ENCODE measurements at regions not wholly inside any gene's neighbourhood (a gene's known extent, or its start where the extent isn't known, plus 50 kb on each side); places are given as distances from the start of the nearest gene placed in this dataset.

DNA sequence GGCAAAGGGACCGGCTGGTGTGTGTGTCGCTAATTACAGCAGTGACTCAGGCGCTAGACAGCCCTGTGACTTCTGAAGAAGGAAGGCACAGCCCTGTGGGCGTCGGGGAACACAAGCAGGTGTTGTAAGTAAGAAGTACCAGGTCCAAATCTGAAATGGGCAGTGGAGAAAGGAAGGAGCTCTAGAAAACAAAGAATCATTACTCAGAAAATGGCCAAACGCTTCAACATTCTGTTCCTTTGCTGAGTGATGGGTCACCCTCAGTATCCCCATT lies 106.8 kb downstream of the PXDC1 start:
- CTCF ChIA-PET: no interaction called here
- H3K9ac ChIP-seq (ENCODE audit: control insufficient read depth, insufficient read depth, low read length): no peak overlapping the region
- no TSS peak for BruUV-seq (replicated peaks)
- no peak overlapping the region for H2AFZ ChIP-seq (ENCODE audit: control insufficient read depth, low read depth, low read length)
- no peaks in the 10 kb centered on the region for H3K4me1 ChIP-seq (ENCODE audit: control insufficient read depth, insufficient read depth, low read length)
- no peak overlapping the region for H3K4me3 ChIP-seq
- no peak for DNase-seq (ENCODE audit: low read depth, low spot score)
- no peaks in the 10 kb centered on the region for H4K20me1 ChIP-seq (ENCODE audit: control insufficient read depth, insufficient read depth)
- no peak for TF ChIP-seq IRF4 (IDR thresholded peaks at IDR 0.05; ENCODE audit: low read depth, low read length)
- no peak for TF ChIP-seq KLF5 (IDR thresholded peaks at IDR 0.05; ENCODE audit: partially characterized antibody)
- no peak for TF ChIP-seq SUZ12 (IDR thresholded peaks at IDR 0.05; ENCODE audit: unreplicated experiment)
- no peaks in the 10 kb centered on the region for H3K9me3 ChIP-seq (replicated peaks; ENCODE audit: control insufficient read depth, insufficient read depth, low read length)
- POLR2A ChIA-PET: no interaction called here
- H3K4me2 ChIP-seq (ENCODE audit: control insufficient read depth, insufficient read depth): no peak overlapping the region
- ATAC-seq: no peak
- H3K27ac ChIP-seq (ENCODE audit: control insufficient read depth, insufficient read depth): no peak overlapping the region
- no peaks in the 10 kb centered on the region for H3K79me2 ChIP-seq (ENCODE audit: control insufficient read depth, insufficient read depth, low read length)
- SMC1A ChIA-PET (ENCODE audit: uncharacterized antibody, unreplicated experiment): no interaction called here
- H3K27me3 ChIP-seq (replicated peaks in 1 of 2; ENCODE audit: control insufficient read depth in 2 of 2, insufficient read depth in 2 of 2, low read length in 1 of 2): peaks cover 2% of the 10 kb centered on the region in 2 experiments; a peak in 2 of 4 replicates
- no peaks in the 10 kb centered on the region for H3K36me3 ChIP-seq (ENCODE audit: control insufficient read depth in 2 of 2, insufficient read depth in 2 of 2, low read length in 1 of 2)
- WGBS (ENCODE audit: insufficient coverage, insufficient replicate concordance, low lambda C conversion rate, missing lambda C conversion rate): 7% methylated on average over 6 of the region's 6 CpGs
- in situ Hi-C loops (cut with MboI): no loop called here
- RAD21 ChIA-PET (ENCODE audit: unreplicated experiment): no interaction called here
- intact Hi-C loops (cut with micrococcal nuclease; ENCODE audit: unreplicated experiment): no loop called here
- no peak for FAIRE-seq

- 27% methylated on average over 9 of the region's 10 CpGs for WGBS (ENCODE audit: insufficient coverage, insufficient replicate concordance, low lambda C conversion rate, missing lambda C conversion rate)
- DNase-seq (ENCODE audit: low read depth, low spot score): no peak
- Histone ChIP-seq H3K4me3 (no peak overlapping the region), H3K9me3 (replicated peaks; ENCODE audit: control insufficient read depth, insufficient read depth, low read length) (no peaks in the 10 kb centered on the region), H3K27me3 (replicated peaks in 1 of 2; ENCODE audit: control insufficient read depth in 2 of 2, insufficient read depth in 2 of 2, low read length in 1 of 2) (peaks cover 2% of the 10 kb centered on the region in 2 experiments; a peak in 2 of 4 replicates), H3K4me1 (ENCODE audit: control insufficient read depth, insufficient read depth, low read length) (no peaks in the 10 kb centered on the region), H3K9ac (ENCODE audit: control insufficient read depth, insufficient read depth, low read length) (no peak overlapping the region), H4K20me1 (ENCODE audit: control insufficient read depth, insufficient read depth) (no peaks in the 10 kb centered on the region), H3K79me2 (ENCODE audit: control insufficient read depth, insufficient read depth, low read length) (no peaks in the 10 kb centered on the region), H3K36me3 (ENCODE audit: control insufficient read depth in 2 of 2, insufficient read depth in 2 of 2, low read length in 1 of 2) (no peaks in the 10 kb centered on the region), H3K27ac (ENCODE audit: control insufficient read depth, insufficient read depth) (no peak overlapping the region), H3K4me2 (ENCODE audit: control insufficient read depth, insufficient read depth) (no peak overlapping the region), H2AFZ (ENCODE audit: control insufficient read depth, low read depth, low read length) (no peak overlapping the region)
- intact Hi-C loops (cut with micrococcal nuclease; ENCODE audit: unreplicated experiment): no loop called here
- ATAC-seq: no peak
- in situ Hi-C loops (cut with MboI): no loop called here
- RAD21 ChIA-PET (ENCODE audit: unreplicated experiment): no interaction called here
- TF ChIP-seq ZNF24 (IDR thresholded peaks at IDR 0.05) (no peak), MTA2 (IDR thresholded peaks at IDR 0.05; ENCODE audit: low read depth) (no peak), HCFC1 (IDR thresholded peaks at IDR 0.05; ENCODE audit: low read length) (no peak), FOXK2 (IDR thresholded peaks at IDR 0.05) (no peak), KLF5 (IDR thresholded peaks at IDR 0.05; ENCODE audit: partially characterized antibody) (no peak), STAT3 (IDR thresholded peaks at IDR 0.05; ENCODE audit: low read depth, low read length) (no peak)
- TF ChIP-seq, protein P1, sequence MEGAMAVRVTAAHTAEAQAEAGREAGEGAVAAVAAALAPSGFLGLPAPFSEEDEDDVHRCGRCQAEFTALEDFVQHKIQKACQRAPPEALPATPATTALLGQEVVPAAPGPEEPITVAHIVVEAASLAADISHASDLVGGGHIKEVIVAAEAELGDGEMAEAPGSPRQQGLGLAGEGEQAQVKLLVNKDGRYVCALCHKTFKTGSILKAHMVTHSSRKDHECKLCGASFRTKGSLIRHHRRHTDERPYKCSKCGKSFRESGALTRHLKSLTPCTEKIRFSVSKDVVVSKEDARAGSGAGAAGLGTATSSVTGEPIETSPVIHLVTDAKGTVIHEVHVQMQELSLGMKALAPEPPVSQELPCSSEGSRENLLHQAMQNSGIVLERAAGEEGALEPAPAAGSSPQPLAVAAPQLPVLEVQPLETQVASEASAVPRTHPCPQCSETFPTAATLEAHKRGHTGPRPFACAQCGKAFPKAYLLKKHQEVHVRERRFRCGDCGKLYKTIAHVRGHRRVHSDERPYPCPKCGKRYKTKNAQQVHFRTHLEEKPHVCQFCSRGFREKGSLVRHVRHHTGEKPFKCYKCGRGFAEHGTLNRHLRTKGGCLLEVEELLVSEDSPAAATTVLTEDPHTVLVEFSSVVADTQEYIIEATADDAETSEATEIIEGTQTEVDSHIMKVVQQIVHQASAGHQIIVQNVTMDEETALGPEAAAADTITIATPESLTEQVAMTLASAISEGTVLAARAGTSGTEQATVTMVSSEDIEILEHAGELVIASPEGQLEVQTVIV (IDR thresholded peaks at IDR 0.05; ENCODE audit: borderline replicate concordance, partially characterized antibody): no peak
- TF ChIP-seq, protein P2, sequence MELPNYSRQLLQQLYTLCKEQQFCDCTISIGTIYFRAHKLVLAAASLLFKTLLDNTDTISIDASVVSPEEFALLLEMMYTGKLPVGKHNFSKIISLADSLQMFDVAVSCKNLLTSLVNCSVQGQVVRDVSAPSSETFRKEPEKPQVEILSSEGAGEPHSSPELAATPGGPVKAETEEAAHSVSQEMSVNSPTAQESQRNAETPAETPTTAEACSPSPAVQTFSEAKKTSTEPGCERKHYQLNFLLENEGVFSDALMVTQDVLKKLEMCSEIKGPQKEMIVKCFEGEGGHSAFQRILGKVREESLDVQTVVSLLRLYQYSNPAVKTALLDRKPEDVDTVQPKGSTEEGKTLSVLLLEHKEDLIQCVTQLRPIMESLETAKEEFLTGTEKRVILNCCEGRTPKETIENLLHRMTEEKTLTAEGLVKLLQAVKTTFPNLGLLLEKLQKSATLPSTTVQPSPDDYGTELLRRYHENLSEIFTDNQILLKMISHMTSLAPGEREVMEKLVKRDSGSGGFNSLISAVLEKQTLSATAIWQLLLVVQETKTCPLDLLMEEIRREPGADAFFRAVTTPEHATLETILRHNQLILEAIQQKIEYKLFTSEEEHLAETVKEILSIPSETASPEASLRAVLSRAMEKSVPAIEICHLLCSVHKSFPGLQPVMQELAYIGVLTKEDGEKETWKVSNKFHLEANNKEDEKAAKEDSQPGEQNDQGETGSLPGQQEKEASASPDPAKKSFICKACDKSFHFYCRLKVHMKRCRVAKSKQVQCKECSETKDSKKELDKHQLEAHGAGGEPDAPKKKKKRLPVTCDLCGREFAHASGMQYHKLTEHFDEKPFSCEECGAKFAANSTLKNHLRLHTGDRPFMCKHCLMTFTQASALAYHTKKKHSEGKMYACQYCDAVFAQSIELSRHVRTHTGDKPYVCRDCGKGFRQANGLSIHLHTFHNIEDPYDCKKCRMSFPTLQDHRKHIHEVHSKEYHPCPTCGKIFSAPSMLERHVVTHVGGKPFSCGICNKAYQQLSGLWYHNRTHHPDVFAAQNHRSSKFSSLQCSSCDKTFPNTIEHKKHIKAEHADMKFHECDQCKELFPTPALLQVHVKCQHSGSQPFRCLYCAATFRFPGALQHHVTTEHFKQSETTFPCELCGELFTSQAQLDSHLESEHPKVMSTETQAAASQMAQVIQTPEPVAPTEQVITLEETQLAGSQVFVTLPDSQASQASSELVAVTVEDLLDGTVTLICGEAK (IDR thresholded peaks at IDR 0.05; ENCODE audit: borderline replicate concordance): no peak
- SMC1A ChIA-PET (ENCODE audit: uncharacterized antibody, unreplicated experiment): no interaction called here
- BruUV-seq (replicated peaks): no TSS peak
- CTCF ChIA-PET: no interaction called here
- POLR2A ChIA-PET: no interaction called here
- no peak for FAIRE-seq
These were observed 107.4 kb downstream of the PXDC1 start for GRCh38 chr6:3643921-3644738.

Data from GM12878 (cell line).